ENCODE measurements at regions not wholly inside any gene's neighbourhood (a gene's known extent, or its start where the extent isn't known, plus 50 kb on each side); places are given as distances from the start of the nearest gene placed in this dataset.
"Not testable (repeated sequence)": the region's sequence is repeated elsewhere in the genome, so short reads cannot be mapped to it uniquely, and the experiment has no call there.

DNA sequence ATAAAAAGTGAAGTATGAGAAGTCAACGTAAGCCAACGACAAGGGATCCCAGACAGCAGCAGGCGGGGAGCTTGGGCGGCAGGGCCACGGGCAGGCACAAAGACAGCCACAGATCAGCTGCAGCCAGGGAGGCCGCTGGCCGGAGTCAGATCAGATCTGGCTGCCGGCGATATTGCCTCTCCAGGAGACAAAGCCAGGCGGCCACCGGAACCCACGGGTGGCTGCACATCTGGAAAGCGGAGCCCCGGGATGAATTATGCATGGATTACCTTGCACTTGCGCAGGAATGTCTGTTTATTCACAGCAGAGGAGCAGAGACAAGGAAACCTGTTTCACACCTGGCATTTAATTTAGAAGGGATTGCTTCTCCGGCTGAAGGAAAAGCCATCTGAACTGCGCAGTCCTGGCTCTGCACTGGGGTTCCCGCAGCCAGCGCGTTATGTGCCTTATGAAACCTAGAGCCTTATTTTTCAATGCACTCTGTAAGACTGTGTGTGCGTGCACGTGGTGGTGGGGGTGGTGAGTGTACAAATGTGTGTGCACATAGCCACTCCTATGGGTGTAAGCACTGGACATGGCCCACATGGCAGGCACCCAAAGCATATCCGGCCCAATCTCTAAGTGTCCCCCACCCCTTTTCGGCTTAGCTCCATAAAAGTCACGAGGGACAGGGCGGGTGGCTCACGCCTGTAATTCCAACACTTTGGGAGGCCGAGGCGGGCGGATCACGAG, 427.8 kb upstream of the MCTP2 start:
- Mint-ChIP-seq H3K36me3 (no peaks in the 10 kb centered on the region), H3K4me3 (no peak overlapping the region), H3K4me1 (ENCODE audit: low read depth in 2 of 2) (no peaks in the 10 kb centered on the region), H3K9me3 (no peaks in the 10 kb centered on the region), H3K27me3 (peaks cover 17 to 19% of the 10 kb centered on the region in 2 donors), H3K27ac (no peak overlapping the region)
- DNase-seq (ENCODE audit: low spot score) (no peak), ATAC-seq (peak in 1 of 2 donors; percentile 15)

DNA sequence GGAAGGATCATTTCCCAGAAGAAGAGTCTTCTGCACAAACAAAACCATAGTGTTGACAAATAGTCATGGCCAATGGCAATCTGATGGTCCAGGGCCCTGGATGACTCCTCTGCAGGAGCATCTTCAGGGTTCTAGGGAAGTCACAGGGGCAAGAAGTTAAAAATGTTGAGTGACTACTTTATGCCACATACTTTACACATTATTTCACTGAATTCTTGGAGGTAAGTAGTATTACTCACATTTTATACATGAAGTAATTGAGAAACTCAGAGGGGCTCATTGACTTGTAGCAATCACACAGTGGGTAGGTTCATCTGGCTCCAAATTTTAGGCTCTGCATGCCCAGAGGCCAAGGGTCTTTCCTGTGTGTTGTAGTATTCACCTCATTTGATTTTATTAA, 430.2 kb upstream of the MCTP2 start:
- Mint-ChIP-seq H3K36me3 (no peaks in the 10 kb centered on the region), H3K27me3 (peaks cover 10 to 13% of the 10 kb centered on the region in 2 donors), H3K9me3 (no peaks in the 10 kb centered on the region), H3K27ac (no peak overlapping the region), H3K4me3 (no peak overlapping the region), H3K4me1 (ENCODE audit: low read depth in 2 of 2) (no peaks in the 10 kb centered on the region)
- no peak for ATAC-seq
- no peak for DNase-seq (ENCODE audit: low spot score)

DNA sequence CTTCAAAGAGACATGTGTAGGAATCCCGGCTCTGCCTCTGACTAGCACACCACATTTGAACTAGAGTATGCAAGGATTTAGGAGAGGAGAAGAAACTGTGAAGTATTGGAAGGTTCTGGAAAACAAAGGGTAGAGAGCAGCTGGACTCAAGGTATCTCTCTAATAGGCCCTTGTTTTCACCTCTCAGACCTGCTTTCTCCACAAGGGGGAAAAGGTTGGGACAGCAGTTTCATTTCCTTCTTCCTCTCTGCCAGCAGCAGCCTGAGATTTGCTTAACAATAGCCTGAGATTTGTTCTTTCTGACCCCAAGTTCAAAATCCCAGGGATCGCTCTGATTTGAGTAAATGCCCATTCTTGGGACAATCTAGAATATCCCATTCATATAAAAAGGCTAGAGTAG, 430.6 kb upstream of the MCTP2 start:
- ATAC-seq, result no peak
- H3K36me3 Mint-ChIP-seq, result no peaks in the 10 kb centered on the region
- no peaks in the 10 kb centered on the region for H3K9me3 Mint-ChIP-seq
- H3K4me3 Mint-ChIP-seq, result no peak overlapping the region
- H3K4me1 Mint-ChIP-seq (ENCODE audit: low read depth in 2 of 2), result no peaks in the 10 kb centered on the region
- H3K27ac Mint-ChIP-seq, result no peak overlapping the region
- no peak for DNase-seq (ENCODE audit: low spot score)
- H3K27me3 Mint-ChIP-seq, result peaks cover 9 to 10% of the 10 kb centered on the region in 2 donors

- no peaks in the 10 kb centered on the region for H3K4me1 Mint-ChIP-seq (ENCODE audit: low read depth in 2 of 2)
- DNase-seq (ENCODE audit: low spot score), result no peak
- H3K36me3 Mint-ChIP-seq, result no peaks in the 10 kb centered on the region
- no peak for ATAC-seq
- peaks cover 17 to 37% of the 10 kb centered on the region in 2 donors for H3K27me3 Mint-ChIP-seq
- no peak overlapping the region for H3K27ac Mint-ChIP-seq
- no peak overlapping the region for H3K4me3 Mint-ChIP-seq
- no peaks in the 10 kb centered on the region for H3K9me3 Mint-ChIP-seq
These were observed 441.9 kb upstream of the MCTP2 start for GRCh38 chr15:93789441-93789840.

DNA sequence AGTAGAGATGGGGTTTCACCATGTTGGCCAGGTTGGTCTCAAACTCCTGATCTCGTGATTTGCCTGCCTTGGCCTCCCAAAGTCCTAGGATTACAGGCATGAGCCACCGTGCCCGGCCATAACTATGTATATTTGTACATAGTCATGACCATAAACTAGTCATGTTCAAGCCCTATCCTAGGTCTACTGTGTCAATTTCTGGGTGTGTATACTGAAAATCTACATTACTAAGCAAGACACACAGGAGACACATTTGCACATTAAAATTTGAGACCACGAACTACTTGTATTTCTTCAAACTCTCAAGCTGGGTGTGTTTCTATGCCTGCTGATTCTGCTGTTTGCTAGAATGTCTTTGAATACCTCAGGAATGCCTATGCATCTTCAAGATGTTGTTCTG, 451.3 kb upstream of the MCTP2 start:
- H3K27me3 Mint-ChIP-seq, result peaks cover 6 to 18% of the 10 kb centered on the region in 2 donors

GRCh38 chr15:93779341-93779740, 452.0 kb upstream of the MCTP2 start:
- no peak for DNase-seq (ENCODE audit: low spot score)

More for the DNA sequence above, 451.3 kb upstream of the MCTP2 start:
- ATAC-seq (no peak), DNase-seq (ENCODE audit: low spot score) (no peak)
- Mint-ChIP-seq H3K27ac (no peak overlapping the region), H3K4me3 (no peak overlapping the region), H3K36me3 (no peaks in the 10 kb centered on the region), H3K9me3 (no peaks in the 10 kb centered on the region), H3K4me1 (ENCODE audit: low read depth in 2 of 2) (no peaks in the 10 kb centered on the region)

GRCh38 chr15:93771196-93772030, 459.9 kb upstream of the MCTP2 start:
- Mint-ChIP-seq H3K36me3 (no peaks in the 10 kb centered on the region), H3K4me1 (ENCODE audit: low read depth in 2 of 2) (no peaks in the 10 kb centered on the region), H3K4me3 (no peak overlapping the region), H3K27ac (no peak overlapping the region), H3K9me3 (peaks cover 5% of the 10 kb centered on the region), H3K27me3 (peaks cover 19 to 43% of the 10 kb centered on the region in 2 donors)
- no peak for DNase-seq (ENCODE audit: low spot score)
- no peak for ATAC-seq

More at GRCh38 chr15:93779341-93779740, 452.0 kb upstream of the MCTP2 start:
- H3K36me3 Mint-ChIP-seq, result no peaks in the 10 kb centered on the region
- peaks cover 10 to 21% of the 10 kb centered on the region in 2 donors for H3K27me3 Mint-ChIP-seq
- H3K9me3 Mint-ChIP-seq, result no peaks in the 10 kb centered on the region
- H3K4me3 Mint-ChIP-seq, result no peak overlapping the region
- no peaks in the 10 kb centered on the region for H3K4me1 Mint-ChIP-seq (ENCODE audit: low read depth in 2 of 2)
- ATAC-seq, result no peak
- H3K27ac Mint-ChIP-seq, result no peak overlapping the region

GRCh38 chr15:93770788-93771187, 460.6 kb upstream of the MCTP2 start:
- no peak overlapping the region for H3K27ac Mint-ChIP-seq
- H3K9me3 Mint-ChIP-seq, result peaks cover 5% of the 10 kb centered on the region
- peaks cover 17 to 45% of the 10 kb centered on the region in 2 donors for H3K27me3 Mint-ChIP-seq
- H3K36me3 Mint-ChIP-seq, result no peaks in the 10 kb centered on the region
- no peak for ATAC-seq
- H3K4me1 Mint-ChIP-seq (ENCODE audit: low read depth in 2 of 2), result no peaks in the 10 kb centered on the region
- no peak for DNase-seq (ENCODE audit: low spot score)
- no peak overlapping the region for H3K4me3 Mint-ChIP-seq

DNA sequence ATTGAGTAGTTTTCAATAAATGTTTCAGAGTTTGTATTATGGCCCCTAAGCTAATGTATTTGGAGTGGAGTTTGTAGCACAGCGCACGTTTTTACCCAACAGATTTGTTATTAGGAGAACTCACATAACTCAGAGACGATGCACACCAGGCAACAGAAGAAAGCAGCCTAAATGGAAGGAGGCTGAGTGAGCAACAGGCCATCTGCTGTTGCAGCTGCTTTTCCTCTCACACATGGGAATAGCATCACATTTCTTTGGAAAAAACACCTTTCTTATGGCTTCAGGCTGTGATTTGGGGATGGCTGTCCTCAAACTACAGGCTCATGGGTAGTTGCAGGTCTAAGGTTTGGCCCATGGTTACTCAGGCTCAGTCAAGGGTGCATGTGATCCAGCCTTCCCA, 469.3 kb upstream of the MCTP2 start:
- no peaks in the 10 kb centered on the region for H3K36me3 Mint-ChIP-seq
- no peak for ATAC-seq
- H3K27ac Mint-ChIP-seq, result no peak overlapping the region
- no peak overlapping the region for H3K4me3 Mint-ChIP-seq
- no peak for DNase-seq (ENCODE audit: low spot score)
- no peaks in the 10 kb centered on the region for H3K4me1 Mint-ChIP-seq (ENCODE audit: low read depth in 2 of 2)
- peaks cover 15 to 37% of the 10 kb centered on the region in 2 donors for H3K27me3 Mint-ChIP-seq
- no peaks in the 10 kb centered on the region for H3K9me3 Mint-ChIP-seq

- no peak overlapping the region for H3K4me3 Mint-ChIP-seq
- no peak overlapping the region for H3K27ac Mint-ChIP-seq
- ATAC-seq, result no peak
- peaks cover 10 to 27% of the 10 kb centered on the region in 2 donors for H3K27me3 Mint-ChIP-seq
- no peaks in the 10 kb centered on the region for H3K9me3 Mint-ChIP-seq
- no peaks in the 10 kb centered on the region for H3K36me3 Mint-ChIP-seq
- H3K4me1 Mint-ChIP-seq (ENCODE audit: low read depth in 2 of 2), result no peaks in the 10 kb centered on the region
- DNase-seq (ENCODE audit: low spot score), result no peak
These were observed 471.7 kb upstream of the MCTP2 start for GRCh38 chr15:93759629-93760028.

DNA sequence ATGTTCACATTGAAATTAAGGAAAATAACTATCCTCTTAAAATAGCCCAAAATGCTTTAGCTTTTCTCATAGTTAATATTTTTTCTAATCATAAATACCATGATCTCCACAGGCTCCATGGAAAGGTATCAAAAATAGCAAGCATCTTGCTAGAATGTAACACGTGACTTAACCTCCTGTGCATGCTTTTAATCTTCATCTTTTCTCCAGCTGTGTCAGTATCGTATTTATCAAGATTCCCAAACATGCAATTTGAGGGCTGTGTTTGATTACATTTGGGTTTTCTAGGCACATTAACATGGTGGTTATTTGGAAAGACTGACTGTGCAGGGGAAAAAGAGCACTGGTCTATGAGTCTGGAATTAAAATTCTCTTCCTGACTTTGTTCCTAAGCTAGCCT, 472.5 kb upstream of the MCTP2 start:
- DNase-seq (ENCODE audit: low spot score) (no peak), ATAC-seq (no peak)
- Mint-ChIP-seq H3K27me3 (peaks cover 10 to 27% of the 10 kb centered on the region in 2 donors), H3K36me3 (no peaks in the 10 kb centered on the region), H3K27ac (no peak overlapping the region), H3K4me3 (no peak overlapping the region), H3K4me1 (ENCODE audit: low read depth in 2 of 2) (no peaks in the 10 kb centered on the region), H3K9me3 (no peaks in the 10 kb centered on the region)

GRCh38 chr15:93748710-93749109, 482.7 kb upstream of the MCTP2 start:
- DNase-seq (ENCODE audit: low spot score) (no peak), ATAC-seq (no peak)
- H3K27me3 Mint-ChIP-seq, result peaks cover 19 to 58% of the 10 kb centered on the region in 2 donors
- peaks cover 21% of the 10 kb centered on the region for H3K36me3 Mint-ChIP-seq
- no peak overlapping the region for H3K4me3 Mint-ChIP-seq
- H3K27ac Mint-ChIP-seq, result no peak overlapping the region
- peaks cover 3% of the 10 kb centered on the region for H3K9me3 Mint-ChIP-seq
- H3K4me1 Mint-ChIP-seq (ENCODE audit: low read depth in 2 of 2), result no peaks in the 10 kb centered on the region

DNA sequence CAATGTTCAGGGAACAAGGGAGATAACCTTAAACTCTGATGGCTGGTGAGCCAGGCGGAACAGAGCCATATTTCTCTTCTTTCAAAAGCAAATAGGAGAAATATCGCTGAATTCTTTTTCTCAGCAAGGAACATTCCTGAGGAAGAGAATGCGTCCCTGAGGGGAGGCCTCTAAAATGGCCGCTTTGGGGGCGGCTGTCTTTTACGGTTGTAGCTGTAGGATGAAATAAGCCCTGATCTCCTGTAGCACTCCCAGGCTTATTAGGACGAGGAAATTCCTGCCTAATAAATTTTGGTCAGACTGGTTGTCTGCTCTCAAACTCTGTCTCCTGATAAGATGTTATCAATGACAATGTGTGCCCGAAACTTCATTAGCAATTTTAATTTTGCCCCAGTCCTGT, 496.4 kb upstream of the MCTP2 start:
- not testable (repeated sequence) for H3K36me3 Mint-ChIP-seq; H3K4me1 Mint-ChIP-seq (ENCODE audit: low read depth in 2 of 2); H3K27ac Mint-ChIP-seq; H3K9me3 Mint-ChIP-seq; H3K4me3 Mint-ChIP-seq; ATAC-seq; DNase-seq (ENCODE audit: low spot score)
- peaks cover 2 to 33% of the 10 kb centered on the region in 2 donors for H3K27me3 Mint-ChIP-seq

DNA sequence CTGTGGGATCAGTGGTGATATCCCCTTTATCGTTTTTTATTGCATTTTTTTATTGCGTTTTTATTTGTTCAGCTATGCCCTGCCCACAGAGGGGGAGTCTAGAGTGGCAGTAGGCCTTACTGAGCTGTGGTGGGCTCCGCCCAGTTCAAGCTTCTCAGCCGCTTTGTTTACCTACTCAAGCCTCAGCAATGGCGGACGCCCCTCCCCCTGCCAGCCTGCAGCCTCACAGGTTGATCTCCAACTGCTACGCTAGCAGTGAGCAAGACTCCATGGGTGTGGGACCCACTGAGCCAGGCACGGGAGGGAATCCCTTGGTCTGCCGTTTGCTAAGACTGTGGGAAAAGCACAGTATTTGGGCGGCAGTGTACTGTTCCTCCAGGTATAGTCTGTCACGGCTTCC, 500.6 kb upstream of the MCTP2 start:
- Mint-ChIP-seq H3K27me3 (peaks cover 6 to 55% of the 10 kb centered on the region in 2 donors), H3K9me3 (peaks cover 3% of the 10 kb centered on the region), H3K4me1 (ENCODE audit: low read depth in 2 of 2) (no peaks in the 10 kb centered on the region), H3K36me3 (peaks cover 4% of the 10 kb centered on the region), H3K4me3 (no peak overlapping the region), H3K27ac (no peak overlapping the region)
- DNase-seq (ENCODE audit: low spot score) (no peak), ATAC-seq (no peak)
